GOT3 (cell line): ENCODE measurements at regions not wholly inside any gene's neighbourhood (a gene's known extent, or its start where the extent isn't known, plus 50 kb on each side); places are given as distances from the start of the nearest gene placed in this dataset.

Experiments
- DNase-seq: peaks from one replicate; lab custom pipeline; 2025; ENCODE audit warnings: mixed read lengths; lab: John Stamatoyannopoulos, UW

- no peak for DNase-seq
Observed at GRCh38 chr12:113658006-113658655, 186.5 kb upstream of the LHX5 start.

- no peak for DNase-seq
Observed at GRCh38 chr12:113655919-113656318, 184.2 kb upstream of the LHX5 start.

GRCh38 chr12:113655479-113655878 lies 183.8 kb upstream of the LHX5 start:
- DNase-seq: no peak

- DNase-seq: no peak
Observed at GRCh38 chr12:113651662-113652061, 180.0 kb upstream of the LHX5 start.

GRCh38 chr12:113650476-113650875 lies 178.8 kb upstream of the LHX5 start:
- DNase-seq: no peak

- no peak for DNase-seq
Observed at GRCh38 chr12:113649256-113649830, 177.7 kb upstream of the LHX5 start.

GRCh38 chr12:113647048-113647447 lies 175.4 kb upstream of the LHX5 start:
- DNase-seq: no peak

- DNase-seq: no peak
Observed at GRCh38 chr12:113645603-113646002, 173.9 kb upstream of the LHX5 start.

- no peak for DNase-seq
Observed at GRCh38 chr12:113645183-113645582, 173.5 kb upstream of the LHX5 start.

GRCh38 chr12:113643177-113643974 lies 171.7 kb upstream of the LHX5 start:
- DNase-seq: no peak

- no peak for DNase-seq
Observed at GRCh38 chr12:113642672-113643071, 171.0 kb upstream of the LHX5 start.

- DNase-seq: no peak
Observed at GRCh38 chr12:113642216-113642615, 170.5 kb upstream of the LHX5 start.

- no peak for DNase-seq
Observed at GRCh38 chr12:113641426-113642030, 169.9 kb upstream of the LHX5 start.

- no peak for DNase-seq
Observed at GRCh38 chr12:113640837-113641236, 169.2 kb upstream of the LHX5 start.

GRCh38 chr12:113639474-113639873 lies 167.8 kb upstream of the LHX5 start:
- DNase-seq: no peak

GRCh38 chr12:113638460-113638775 lies 166.7 kb upstream of the LHX5 start:
- DNase-seq: no peak

- DNase-seq: no peak
Observed at GRCh38 chr12:113634982-113635381, 163.3 kb upstream of the LHX5 start.

GRCh38 chr12:113634474-113634873 lies 162.8 kb upstream of the LHX5 start:
- DNase-seq: no peak

- DNase-seq: no peak
Observed at GRCh38 chr12:113633678-113634332, 162.1 kb upstream of the LHX5 start.

GRCh38 chr12:113630625-113631024 lies 159.0 kb upstream of the LHX5 start:
- DNase-seq: no peak

GRCh38 chr12:113625499-113625898 lies 153.8 kb upstream of the LHX5 start:
- no peak for DNase-seq

GRCh38 chr12:113622410-113622809 lies 150.7 kb upstream of the LHX5 start:
- no peak for DNase-seq
